A172 (cell line): ENCODE measurements at regions not wholly inside any gene's neighbourhood (a gene's known extent, or its start where the extent isn't known, plus 50 kb on each side); places are given as distances from the start of the nearest gene placed in this dataset.
"Not testable (repeated sequence)": the region's sequence is repeated elsewhere in the genome, so short reads cannot be mapped to it uniquely, and the experiment has no call there.

Source experiments
- DNase-seq: peaks from one replicate; pipeline ENCODE4 v3.0.0-alpha.2; 2015; ENCODE audit warnings: low spot score

- no peak for DNase-seq
Observed at GRCh38 chr9:29968831-29969230, 2395.6 kb upstream of the C9orf72 start.

DNA sequence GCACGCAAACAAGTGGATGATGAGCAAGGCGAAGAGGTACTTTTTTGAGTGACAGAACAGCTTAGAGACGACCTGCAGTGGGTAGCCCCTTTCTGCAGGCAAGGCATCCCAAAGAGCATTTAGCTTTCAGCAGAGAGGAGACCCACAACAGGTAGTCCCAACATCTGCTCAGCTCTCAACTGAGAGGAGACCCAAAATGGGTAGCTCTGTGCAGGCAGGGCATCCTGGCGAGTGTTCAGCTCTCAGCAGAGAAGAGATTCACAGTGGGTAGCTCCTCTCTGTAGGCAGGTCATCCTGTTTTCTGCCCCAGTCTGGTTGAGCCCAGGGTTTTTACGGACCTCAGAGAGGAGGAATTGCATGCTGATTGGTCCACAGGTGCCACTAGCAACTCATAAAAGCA is 2396.1 kb upstream of the C9orf72 start:
- DNase-seq: no peak

DNA sequence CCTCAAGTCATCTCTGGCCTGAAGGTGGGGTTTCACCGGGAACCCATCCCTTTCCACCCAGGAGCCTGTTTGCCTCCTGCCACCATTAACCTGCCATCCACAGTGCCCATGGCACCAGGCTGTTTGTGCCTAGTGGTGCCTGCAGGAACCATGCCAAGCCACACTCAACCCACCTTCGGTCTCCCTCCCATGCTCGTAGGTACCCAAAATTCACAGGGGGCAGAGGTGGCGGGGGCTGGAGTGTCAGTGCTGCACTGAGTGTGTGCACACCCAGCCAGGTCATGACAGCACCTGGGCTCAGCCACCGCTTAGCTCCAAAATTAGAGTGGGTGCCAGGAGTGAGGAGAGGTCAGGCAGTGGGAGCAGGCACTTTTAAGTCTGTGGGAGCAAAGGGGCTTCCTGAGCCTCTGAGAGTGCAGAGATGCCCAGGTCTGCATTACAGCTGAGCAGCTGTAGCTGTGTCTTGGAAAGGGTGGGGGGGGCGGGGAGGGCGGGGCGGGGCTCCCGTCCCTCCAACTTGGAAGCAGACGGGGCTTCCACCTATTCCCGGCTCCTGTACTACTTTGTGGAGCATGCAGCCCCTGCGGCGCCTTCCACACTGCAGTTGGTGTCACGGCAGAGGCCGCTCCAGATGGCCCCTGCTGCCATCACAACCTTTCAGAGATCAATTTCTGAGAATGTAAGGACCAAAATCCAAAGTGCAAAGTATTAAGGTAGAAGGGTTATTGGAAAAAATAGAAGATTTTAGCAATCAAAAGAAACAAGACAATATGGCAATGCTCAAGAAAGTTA is 2396.8 kb upstream of the C9orf72 start:
- DNase-seq: no peak

DNA sequence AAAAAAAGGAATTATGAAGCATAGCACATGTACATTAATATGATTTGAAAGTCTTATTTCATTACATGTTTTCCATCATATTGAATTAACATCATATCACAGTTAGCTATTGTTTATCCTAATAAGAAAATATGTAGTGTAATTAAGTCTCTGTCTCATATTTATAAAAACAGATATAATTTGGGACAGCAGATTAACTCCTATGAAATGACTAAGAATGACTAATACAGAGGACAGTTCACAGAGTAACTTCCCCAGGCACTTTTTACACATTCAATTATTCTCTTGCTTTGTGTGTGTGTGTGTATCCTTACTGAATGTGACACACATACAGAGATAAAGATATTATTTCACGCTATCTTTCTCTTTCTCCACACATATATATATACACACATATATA is 2400.9 kb upstream of the C9orf72 start:
- DNase-seq: no peak

DNA sequence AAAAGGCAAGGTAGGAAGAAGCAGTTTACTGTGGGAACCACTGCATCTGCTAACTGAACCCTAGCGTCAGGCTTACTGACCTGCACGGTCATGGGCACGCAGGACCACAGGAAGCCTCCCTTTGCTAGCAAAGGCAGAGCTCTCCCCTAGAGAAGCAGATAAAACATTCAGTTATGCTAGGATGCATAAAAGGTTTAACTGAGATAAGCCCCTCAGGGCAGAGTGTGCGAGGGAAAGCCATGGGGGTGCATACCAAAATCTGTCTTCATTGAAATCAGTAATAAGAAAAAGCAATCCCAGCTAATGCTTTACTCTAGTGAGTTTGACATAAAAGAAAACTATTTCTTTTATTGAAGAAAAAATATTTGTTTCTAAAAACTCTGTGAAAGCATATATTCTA is 2403.7 kb upstream of the C9orf72 start:
- DNase-seq: no peak

DNA sequence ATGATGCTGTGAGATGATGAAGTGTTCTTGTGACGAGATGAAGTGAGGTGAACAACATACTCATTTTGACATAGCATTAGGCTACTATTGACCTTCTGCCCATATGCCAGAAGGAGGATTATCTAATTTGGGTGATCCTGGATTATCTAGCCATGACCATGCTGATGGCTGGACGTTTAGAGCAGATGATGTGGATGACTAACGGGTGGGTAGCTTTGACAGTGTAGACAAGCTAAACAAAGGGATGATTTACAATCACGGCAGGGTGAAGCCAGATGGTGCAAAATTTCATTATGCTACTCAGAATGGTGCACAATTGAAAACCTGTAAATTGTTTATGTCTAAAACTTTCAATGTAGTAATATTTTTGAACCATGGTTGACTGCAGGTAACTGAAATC is 2403.4 kb upstream of the ACO1 start:
- DNase-seq: no peak

DNA sequence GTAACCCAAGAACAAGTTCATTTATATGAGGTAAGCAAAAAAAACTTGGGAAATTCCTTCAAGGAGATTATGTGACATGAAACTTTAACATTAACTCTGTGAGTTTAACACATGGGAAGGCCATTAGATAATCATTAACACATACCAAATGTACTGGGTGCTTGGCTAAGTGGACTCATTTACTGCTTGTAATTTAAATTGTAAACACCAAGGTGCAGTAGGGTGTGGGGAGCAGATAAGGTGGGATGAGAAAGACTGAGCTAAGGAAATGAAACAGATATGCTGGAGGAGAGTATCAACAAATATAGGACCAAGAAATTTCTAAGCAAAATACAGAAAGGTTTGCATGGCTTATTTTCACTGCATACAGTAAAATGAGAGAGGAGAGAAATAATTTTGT is 2384.8 kb upstream of the ACO1 start:
- DNase-seq: no peak

DNA sequence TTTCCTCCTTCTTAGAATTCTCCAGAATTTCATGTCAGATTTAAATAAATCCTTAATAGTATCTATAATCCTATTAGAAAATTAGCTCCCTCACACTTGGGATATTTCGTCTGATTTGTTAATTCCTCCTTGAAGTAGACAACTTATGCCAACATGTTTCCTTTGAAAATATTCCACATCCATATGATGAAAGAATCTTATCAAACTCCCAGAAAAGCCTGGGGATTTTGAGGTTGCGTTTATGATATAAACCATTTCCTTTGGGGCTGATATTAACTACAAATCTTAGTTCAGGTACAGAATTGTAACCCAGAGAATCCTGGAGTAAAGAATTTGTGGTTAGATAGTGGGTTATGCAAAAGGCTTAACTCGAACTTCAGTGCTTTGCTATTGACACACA is 2373.8 kb upstream of the ACO1 start:
- DNase-seq: no peak

DNA sequence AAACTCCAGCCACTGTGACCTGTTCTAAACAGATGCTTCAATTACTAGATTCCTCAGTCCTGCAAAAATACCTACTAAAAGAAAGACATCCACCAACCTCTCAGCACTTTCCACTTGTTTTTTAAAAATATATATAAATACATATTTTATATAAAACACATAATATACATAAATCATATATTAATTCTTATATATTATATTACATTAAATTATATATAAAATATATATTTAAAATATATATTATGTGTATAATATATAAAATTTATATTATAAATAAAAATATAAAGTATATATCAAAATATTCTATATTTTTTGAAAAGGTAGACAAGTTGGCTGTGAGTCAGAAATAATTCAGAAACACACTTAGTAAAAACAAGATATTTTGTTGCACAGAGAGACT is 2371.8 kb upstream of the ACO1 start:
- no peak for DNase-seq

DNA sequence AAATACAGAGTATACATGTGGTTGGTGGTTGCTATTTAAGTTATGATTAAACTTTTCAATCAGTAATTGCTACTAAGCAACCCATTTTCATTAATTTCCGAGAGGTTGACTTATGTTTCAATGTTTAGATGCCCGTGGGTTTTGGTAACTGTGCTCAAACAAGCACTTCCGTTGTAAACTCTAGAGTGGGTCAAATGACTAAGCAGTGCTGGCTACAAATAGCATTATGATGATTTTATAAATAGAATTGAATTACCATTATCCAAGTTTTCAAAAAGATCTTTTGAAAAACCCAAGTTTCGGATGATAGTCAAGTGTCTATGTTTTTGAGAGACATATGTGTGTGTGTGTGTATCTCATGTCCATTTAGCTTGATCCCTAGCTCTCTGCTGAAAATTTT is 2369.4 kb upstream of the ACO1 start:
- DNase-seq: no peak

- DNase-seq: no peak
Observed at GRCh38 chr9:30020161-30020560, 2364.3 kb upstream of the ACO1 start.

DNA sequence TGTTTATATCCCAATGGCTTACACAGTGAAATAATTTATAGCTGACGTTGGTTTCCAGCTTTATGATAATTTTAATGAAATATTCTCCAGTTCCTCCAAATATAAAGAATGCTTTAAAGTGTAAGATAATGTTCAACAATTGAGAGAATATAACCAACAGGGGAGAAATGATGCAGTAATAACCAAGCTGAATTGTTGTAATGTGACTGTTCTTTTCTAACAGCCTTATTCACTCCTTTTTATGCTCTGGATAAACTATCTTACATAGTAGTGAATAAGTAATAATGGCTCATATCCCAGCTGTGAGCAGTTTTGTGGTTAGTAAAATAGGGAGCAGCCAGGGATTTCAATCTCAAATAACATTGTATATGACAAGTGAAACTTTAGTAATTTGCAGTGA is 2348.7 kb upstream of the ACO1 start:
- DNase-seq: no peak

- no peak for DNase-seq
Observed at GRCh38 chr9:30036558-30036957, 2347.9 kb upstream of the ACO1 start.

GRCh38 chr9:30039712-30040111 is 2344.7 kb upstream of the ACO1 start:
- no peak for DNase-seq

- DNase-seq: no peak
Observed at GRCh38 chr9:30048396-30048795, 2336.0 kb upstream of the ACO1 start.

DNA sequence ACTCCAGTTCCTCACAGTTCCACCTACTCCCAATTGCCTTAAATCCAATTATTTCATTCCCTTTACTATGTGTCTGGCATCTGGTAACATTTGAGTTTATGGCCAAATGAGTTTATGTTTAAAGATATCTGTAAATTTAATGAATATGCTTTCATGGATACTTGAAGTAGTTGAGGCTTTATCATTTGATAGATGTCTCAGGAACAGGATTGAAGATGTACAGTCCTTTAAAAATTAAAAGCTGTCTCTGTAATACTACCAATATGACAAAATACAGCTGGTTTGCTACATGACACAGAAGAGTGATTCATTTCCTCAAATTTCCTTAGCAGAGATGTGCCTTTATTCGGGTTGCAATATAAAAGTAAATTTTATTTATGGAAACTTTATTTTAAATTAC is 2326.0 kb upstream of the ACO1 start:
- DNase-seq: no peak

DNA sequence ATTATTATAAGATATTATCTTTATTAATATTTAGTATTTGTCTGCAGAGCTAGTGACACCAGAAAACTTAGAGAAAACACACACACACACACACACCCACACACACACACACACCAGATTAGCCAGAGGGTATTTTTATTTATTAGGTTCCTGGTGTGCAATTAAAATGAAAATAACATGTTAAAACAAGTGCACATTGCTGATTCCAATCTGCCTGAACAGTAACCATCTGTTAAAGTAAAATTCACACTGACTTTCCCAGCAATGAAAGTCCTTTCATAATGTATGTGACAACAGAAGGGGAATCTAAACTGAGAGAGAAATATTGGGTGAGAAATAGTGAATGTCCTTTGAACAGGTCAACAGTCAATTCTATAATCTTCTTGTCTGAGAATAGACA is 2323.5 kb upstream of the ACO1 start:
- no peak for DNase-seq

DNA sequence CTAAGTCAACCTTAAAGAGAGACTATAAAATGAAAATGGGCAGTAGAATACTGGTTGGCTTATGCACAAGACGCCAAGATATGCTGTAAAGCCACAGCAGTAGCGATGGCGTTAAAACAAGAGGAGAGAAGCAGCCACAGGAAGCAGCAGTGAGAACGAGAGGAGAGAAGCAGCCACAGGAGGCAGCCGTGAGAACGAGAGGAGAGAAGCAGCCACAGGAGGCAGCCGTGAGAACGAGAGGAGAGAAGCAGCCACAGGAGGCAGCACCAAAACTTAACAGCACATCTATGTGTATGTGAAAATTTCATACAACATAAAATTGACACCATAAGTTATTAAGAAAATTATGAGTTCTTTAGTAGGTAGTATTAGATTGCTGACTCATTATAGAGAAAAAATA is 2318.6 kb upstream of the ACO1 start:
- DNase-seq: peak; percentile 7

GRCh38 chr9:30069236-30069635 is 2315.2 kb upstream of the ACO1 start:
- DNase-seq: not testable (repeated sequence)

DNA sequence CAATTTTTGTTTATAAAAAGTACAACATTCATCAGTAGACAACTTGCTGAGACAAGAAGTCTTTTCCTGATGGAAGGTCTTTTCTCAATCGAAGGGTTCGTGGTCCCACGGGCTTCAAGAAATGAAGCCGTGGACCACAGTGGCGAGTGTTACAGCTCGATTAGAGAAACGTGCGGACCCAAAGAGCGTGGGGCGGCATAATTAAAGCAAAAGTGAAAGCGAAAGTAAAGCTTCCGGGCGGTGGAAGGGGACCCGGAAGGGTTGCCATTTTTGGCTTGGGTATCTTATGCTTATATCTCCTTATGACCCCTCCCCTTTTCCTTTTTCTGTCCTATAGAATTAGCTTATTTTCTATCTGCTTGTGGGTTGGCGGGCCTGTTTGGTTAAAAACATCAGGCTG is 2309.4 kb upstream of the ACO1 start:
- no peak for DNase-seq

DNA sequence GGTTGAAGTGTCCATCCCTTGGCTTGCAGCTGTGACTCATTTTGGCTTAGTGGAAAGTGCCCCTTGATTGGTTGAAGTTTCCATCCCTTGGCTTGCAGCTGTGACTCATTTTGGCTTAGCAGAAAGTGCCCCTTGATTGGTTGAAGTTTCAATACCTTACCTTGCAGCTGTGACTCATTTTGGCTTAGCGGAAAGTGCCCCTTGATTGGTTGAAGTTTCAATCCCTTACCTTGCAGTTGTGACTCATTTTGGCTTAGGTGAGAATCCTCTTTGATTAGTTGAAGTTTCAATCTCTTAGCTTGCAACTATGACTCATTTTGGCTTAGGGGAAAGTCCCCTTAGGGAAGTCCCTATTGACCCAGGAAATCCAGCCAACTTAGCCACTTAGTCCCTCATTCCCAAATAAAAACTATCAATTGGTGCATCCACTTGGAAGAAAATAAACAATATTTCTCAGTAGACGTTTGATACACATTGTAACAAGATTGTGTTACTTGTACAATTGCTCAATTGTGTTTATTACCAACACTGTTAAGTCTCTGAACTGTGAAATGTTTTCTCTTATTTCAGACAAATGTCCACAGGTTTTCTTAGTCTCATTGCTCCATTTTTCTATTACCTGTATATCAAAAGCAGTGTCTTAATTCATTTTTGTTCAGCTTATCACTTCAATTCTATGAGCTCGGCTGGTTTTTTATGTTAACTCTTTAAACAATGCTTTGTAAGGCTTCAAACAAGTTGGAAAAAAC is 2308.8 kb upstream of the ACO1 start:
- DNase-seq: peak; percentile 81

DNA sequence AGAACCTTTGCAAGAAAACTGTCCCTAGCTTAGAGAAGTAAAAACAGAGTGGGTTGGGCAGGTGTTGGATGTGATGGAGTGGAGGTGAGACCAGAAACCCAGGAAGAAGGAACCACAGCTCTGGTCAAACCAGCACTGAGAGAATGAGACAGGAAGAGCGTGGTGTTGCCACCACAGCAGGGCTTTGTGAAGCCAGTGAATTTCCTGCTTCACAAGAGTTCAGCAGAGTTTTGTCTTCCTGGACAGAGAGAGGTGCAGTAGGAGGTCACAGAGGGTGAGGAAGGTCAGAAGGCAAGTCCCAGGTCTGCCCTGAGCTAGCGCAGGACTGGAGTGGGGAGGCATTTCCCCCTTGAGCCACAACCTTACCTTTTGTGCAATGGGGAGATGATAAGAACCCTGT is 2306.2 kb upstream of the ACO1 start:
- no peak for DNase-seq

- no peak for DNase-seq
Observed at GRCh38 chr9:30089428-30089827, 2295.0 kb upstream of the ACO1 start.
